ENCODE measurements at regions not wholly inside any gene's neighbourhood (a gene's known extent, or its start where the extent isn't known, plus 50 kb on each side); places are given as distances from the start of the nearest gene placed in this dataset.

DNA sequence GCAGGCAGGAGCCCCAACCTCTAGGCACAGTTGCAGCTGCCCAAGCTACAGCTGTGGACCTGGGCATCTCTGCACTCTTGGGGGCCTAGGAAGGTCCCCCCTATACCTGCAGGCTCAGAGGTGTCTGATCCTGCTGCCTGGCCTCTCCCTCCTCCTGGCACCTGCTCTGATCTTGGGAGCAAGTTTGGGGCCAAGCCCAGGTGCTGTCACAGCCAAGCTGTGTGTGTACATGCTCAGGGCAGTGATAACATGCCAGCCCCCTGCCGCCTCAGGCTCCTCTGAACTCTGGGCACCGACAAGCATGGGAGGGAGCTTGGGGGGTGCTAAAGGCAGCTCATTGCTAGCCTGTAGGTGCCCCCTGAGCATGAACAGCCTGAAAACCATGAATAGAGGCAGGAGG lies 829.6 kb upstream of the VRK2 start:
- TF ChIP-seq, protein P1, sequence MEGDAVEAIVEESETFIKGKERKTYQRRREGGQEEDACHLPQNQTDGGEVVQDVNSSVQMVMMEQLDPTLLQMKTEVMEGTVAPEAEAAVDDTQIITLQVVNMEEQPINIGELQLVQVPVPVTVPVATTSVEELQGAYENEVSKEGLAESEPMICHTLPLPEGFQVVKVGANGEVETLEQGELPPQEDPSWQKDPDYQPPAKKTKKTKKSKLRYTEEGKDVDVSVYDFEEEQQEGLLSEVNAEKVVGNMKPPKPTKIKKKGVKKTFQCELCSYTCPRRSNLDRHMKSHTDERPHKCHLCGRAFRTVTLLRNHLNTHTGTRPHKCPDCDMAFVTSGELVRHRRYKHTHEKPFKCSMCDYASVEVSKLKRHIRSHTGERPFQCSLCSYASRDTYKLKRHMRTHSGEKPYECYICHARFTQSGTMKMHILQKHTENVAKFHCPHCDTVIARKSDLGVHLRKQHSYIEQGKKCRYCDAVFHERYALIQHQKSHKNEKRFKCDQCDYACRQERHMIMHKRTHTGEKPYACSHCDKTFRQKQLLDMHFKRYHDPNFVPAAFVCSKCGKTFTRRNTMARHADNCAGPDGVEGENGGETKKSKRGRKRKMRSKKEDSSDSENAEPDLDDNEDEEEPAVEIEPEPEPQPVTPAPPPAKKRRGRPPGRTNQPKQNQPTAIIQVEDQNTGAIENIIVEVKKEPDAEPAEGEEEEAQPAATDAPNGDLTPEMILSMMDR (IDR thresholded peaks at IDR 0.05): no peak
- TF ChIP-seq POLR2AphosphoS5 (IDR thresholded peaks at IDR 0.05) (no peak), EP300 (IDR thresholded peaks at IDR 0.05) (no peak), POLR2A (IDR thresholded peaks at IDR 0.05) (no peak)
